Uterus (tissue), 3 donors: ENCODE measurements at regions not wholly inside any gene's neighbourhood (a gene's known extent, or its start where the extent isn't known, plus 50 kb on each side); places are given as distances from the start of the nearest gene placed in this dataset.

Experiments
- DNase-seq, 2 donors: peaks; one replicate each; pipeline ENCODE4 v3.0.0-alpha.2; 2019 to 2020
- H3K27ac ChIP-seq, 2 donors: fragments of 200-600 bp; sonication (generic); 1 replicate in 1 of 2; 2 replicates in 1 of 2; pipeline ENCODE4 v1.5.1; 2016 to 2018
- H3K27me3 ChIP-seq, 2 donors: fragments of 200-600 bp; sonication (generic); one replicate each; pipeline ENCODE4 v1.5.1; 2018 to 2019; ENCODE audit warnings: control low read depth in 1 of 2
- H3K36me3 ChIP-seq, 2 donors: fragments of 200-600 bp; sonication (generic); one replicate each; pipeline ENCODE4 v1.5.1; 2019; ENCODE audit warnings: control low read depth in 1 of 2
- H3K4me1 ChIP-seq, 2 donors: fragments of 200-600 bp; sonication (generic); one replicate each; pipeline ENCODE4 v1.5.1; 2018 to 2019; ENCODE audit warnings: control low read depth in 1 of 2
- H3K4me3 ChIP-seq, 2 donors: fragments of 200-600 bp; sonication (generic); 1 replicate in 1 of 2; 2 replicates in 1 of 2; pipeline ENCODE4 v1.5.1; 2018 to 2019; ENCODE audit warnings: mild to moderate bottlenecking in 1 of 2
- H3K9me3 ChIP-seq, 2 donors: fragments of 200-600 bp; sonication (generic); one replicate each; pipeline ENCODE4 v1.5.1; 2019; ENCODE audit warnings: control low read depth in 1 of 2
- POLR2A ChIP-seq, 2 donors: fragments of 450-650 bp; IDR thresholded peaks; one replicate each; pipeline ENCODE4 v1.6.1; 2016; ENCODE audit warnings: antibody characterized with exemption in 2 of 2, mild to moderate bottlenecking in 1 of 2, moderate library complexity in 1 of 2
- intact Hi-C: fragments of 100-400 bp; cut with DNase I; formaldehyde crosslinking; loops from one replicate; pipeline ENCODE4 v1.15.1; 2023; ENCODE audit warnings: low total_unique reads
- TF ChIP-seq, protein P1 (sequence below), 4 experiments: fragments of 200-600 bp in 2 of 4; fragments of 450-650 bp in 2 of 4; sonication (generic) in 2 of 4; IDR thresholded peaks; one replicate each; pipeline ENCODE4 v1.5.1; 2016 to 2019; ENCODE audit warnings: antibody characterized with exemption in 4 of 4, mild to moderate bottlenecking in 2 of 4, moderate library complexity in 1 of 4
- donor health status: DM: yes; HTN: yes; CAD: no.

DNA sequence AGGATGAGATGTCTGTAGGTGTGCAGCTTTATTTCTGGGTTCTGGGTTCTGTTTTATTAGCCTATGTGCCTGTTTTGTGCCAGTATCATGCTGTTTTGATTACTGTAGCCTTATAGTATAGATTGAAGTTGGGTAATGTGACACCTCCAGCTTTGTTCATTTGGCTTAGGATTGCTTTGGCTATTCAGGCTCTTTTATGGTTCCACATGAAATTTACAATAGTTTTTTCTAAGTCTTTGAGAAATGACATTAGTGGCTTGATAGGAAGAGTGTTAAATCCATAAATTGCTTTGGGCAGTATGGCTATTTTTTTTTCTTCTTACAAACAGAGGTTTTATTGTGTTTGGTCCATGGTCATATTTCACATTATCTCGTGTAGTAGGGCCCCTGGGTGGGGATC, 285.8 kb upstream of the GADL1 start:
- Histone ChIP-seq H3K27me3 (no peaks in the 10 kb centered on the region), H3K27ac (no peak overlapping the region), H3K4me3 (no peak overlapping the region), H3K4me1 (no peaks in the 10 kb centered on the region), H3K9me3 (no peaks in the 10 kb centered on the region), H3K36me3 (no peaks in the 10 kb centered on the region)
- TF ChIP-seq, protein P1, sequence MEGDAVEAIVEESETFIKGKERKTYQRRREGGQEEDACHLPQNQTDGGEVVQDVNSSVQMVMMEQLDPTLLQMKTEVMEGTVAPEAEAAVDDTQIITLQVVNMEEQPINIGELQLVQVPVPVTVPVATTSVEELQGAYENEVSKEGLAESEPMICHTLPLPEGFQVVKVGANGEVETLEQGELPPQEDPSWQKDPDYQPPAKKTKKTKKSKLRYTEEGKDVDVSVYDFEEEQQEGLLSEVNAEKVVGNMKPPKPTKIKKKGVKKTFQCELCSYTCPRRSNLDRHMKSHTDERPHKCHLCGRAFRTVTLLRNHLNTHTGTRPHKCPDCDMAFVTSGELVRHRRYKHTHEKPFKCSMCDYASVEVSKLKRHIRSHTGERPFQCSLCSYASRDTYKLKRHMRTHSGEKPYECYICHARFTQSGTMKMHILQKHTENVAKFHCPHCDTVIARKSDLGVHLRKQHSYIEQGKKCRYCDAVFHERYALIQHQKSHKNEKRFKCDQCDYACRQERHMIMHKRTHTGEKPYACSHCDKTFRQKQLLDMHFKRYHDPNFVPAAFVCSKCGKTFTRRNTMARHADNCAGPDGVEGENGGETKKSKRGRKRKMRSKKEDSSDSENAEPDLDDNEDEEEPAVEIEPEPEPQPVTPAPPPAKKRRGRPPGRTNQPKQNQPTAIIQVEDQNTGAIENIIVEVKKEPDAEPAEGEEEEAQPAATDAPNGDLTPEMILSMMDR (IDR thresholded peaks at IDR 0.05), result no peak
- no peak for TF ChIP-seq POLR2A (IDR thresholded peaks at IDR 0.05)
- no peak for DNase-seq
- intact Hi-C loops, result no loop called here

DNA sequence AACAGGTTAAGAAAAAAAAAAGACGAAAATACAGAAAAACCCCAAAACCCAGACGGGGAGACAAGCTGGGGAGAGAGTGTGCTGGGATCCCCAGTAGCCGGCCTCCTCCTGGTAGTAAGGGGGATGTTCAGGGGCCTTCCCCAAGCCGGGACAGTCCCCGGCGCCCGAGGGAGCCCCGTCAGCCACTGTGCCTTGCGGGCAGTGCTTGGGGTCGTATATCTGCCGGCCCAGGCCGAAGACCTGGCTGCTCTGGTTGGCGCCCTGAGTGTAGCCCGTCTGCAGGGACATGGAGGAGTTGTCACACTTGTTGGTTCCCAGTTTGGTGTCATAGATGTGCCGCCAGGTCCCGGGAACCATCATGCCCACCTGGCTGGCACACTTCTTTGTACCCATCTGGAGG, 287.2 kb upstream of the GADL1 start:
- H3K4me3 ChIP-seq, result no peak overlapping the region
- no peak for TF ChIP-seq POLR2A (IDR thresholded peaks at IDR 0.05)
- TF ChIP-seq, protein P1 (IDR thresholded peaks at IDR 0.05), result no peak
- H3K9me3 ChIP-seq, result no peaks in the 10 kb centered on the region
- DNase-seq, result no peak
- no peaks in the 10 kb centered on the region for H3K4me1 ChIP-seq
- intact Hi-C loops, result no loop called here
- no peaks in the 10 kb centered on the region for H3K36me3 ChIP-seq
- no peak overlapping the region for H3K27ac ChIP-seq
- H3K27me3 ChIP-seq, result no peaks in the 10 kb centered on the region

DNA sequence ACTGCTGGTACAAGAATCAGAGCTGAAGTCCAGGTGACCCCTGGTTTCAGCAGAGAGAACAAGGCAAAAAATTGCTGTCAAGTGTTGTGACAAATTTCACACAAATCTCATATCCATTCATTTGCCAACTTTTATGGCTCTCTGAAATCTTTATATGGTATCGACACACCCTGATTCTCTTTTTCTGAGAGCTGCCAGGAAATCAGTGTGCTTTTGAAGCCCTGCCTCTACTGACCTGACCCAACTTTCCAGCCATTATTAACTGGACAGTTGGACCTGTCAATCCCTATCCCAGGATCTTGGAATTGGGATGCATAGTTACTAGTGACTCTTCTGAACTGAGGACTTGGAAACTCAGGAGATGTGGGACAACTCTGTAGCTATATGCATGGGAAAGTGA, 288.2 kb upstream of the GADL1 start:
- H3K27me3 ChIP-seq, result no peaks in the 10 kb centered on the region
- H3K9me3 ChIP-seq, result no peaks in the 10 kb centered on the region
- no peak overlapping the region for H3K27ac ChIP-seq
- TF ChIP-seq POLR2A (IDR thresholded peaks at IDR 0.05), result no peak
- TF ChIP-seq, protein P1 (IDR thresholded peaks at IDR 0.05), result no peak
- no peaks in the 10 kb centered on the region for H3K4me1 ChIP-seq
- DNase-seq, result no peak
- intact Hi-C loops, result no loop called here
- H3K4me3 ChIP-seq, result no peak overlapping the region
- H3K36me3 ChIP-seq, result no peaks in the 10 kb centered on the region

DNA sequence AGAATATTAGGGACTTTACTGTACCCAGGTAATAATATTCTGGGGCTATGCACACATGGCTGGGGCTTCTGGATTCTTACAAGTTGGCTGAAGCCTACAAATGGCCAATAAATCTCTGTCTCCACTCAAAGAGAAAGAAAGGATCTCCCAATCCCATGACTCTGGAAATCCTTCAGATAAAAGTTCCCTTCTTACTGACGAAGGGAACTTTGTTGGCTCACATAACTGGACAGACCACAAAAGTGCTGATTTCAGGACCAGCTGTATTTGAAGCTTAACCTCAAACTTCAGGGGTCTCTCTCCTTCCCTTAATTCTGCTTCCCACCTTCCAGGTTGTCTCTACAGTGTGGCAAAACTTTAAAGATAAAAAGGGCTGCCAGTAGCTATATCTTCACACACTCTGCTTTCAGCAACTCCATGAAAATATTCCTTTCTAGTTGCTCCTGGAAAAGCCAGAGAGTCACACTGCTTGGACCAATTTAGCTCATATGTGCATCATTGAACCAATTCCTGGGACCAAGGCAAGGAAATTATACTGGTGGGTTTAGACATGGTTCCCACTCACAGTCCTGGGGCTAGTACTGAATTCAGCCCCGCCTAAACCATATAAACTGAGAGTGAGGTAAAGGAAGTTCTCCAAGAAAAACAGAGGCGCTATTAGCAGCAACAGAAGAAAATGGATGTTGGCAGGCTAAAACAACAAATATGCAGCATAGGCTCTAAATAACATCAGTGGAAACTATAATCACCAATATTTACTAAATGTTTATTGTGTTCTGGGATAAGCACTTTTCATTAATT, 290.0 kb upstream of the GADL1 start:
- Histone ChIP-seq H3K4me3 (no peak overlapping the region), H3K27me3 (no peaks in the 10 kb centered on the region), H3K9me3 (no peaks in the 10 kb centered on the region), H3K27ac (peak overlapping the region in 1 of 2 donors; percentile 3), H3K36me3 (no peaks in the 10 kb centered on the region), H3K4me1 (no peaks in the 10 kb centered on the region)
- intact Hi-C loops, result no loop called here
- TF ChIP-seq, protein P1 (IDR thresholded peaks at IDR 0.05), result no peak
- no peak for TF ChIP-seq POLR2A (IDR thresholded peaks at IDR 0.05)
- no peak for DNase-seq

DNA sequence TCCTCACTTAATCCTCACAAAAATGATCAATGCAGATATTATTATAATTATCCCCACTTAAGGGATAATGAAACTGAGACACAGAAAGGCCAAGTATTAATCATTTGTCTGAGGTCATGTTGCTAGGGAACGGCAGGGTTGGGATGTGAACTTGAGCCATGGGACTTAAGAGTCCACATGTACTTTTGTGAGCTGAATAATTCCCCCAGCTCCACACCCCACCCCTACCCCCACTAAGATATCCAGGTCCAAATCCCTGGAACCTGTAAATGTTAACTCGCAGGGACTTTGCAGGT, 290.5 kb upstream of the GADL1 start:
- H3K27ac ChIP-seq, result no peak overlapping the region
- H3K36me3 ChIP-seq, result no peaks in the 10 kb centered on the region
- no peaks in the 10 kb centered on the region for H3K9me3 ChIP-seq
- TF ChIP-seq, protein P1 (IDR thresholded peaks at IDR 0.05), result no peak
- no peak for TF ChIP-seq POLR2A (IDR thresholded peaks at IDR 0.05)
- no peak overlapping the region for H3K4me3 ChIP-seq
- intact Hi-C loops, result no loop called here
- no peaks in the 10 kb centered on the region for H3K27me3 ChIP-seq
- no peak for DNase-seq
- no peaks in the 10 kb centered on the region for H3K4me1 ChIP-seq
